WTC11 (cell line): ENCODE measurements at regions not wholly inside any gene's neighbourhood (a gene's known extent, or its start where the extent isn't known, plus 50 kb on each side); places are given as distances from the start of the nearest gene placed in this dataset.

Experiments
- ATAC-seq: fragments of 200-7000 bp; cut with Tn5 transposase; 2 replicates; pipeline ENCODE4 v1.10.0; 2021; ENCODE audit warnings: mild to moderate bottlenecking, moderate library complexity
- CTCF ChIA-PET: fragments of 300-600 bp; sonication (Branson Sonifier 250); formaldehyde crosslinking; loops from one replicate; lab custom pipeline; 2021; ENCODE audit warnings: antibody characterized with exemption; lab: Charles Lee
- POLR2A ChIA-PET: fragments of 350-600 bp; sonication (Branson Sonifier 250); formaldehyde crosslinking; loops from one replicate; lab custom pipeline; 2021; ENCODE audit warnings: antibody characterized with exemption; lab: Charles Lee
- DNase-seq: peaks from one replicate; pipeline ENCODE4 v3.0.0; 2021; ENCODE audit warnings: low spot score
- H3K27ac Mint-ChIP-seq: 2 replicates; pipeline ENCODE4 v1.8.0; 2021; ENCODE audit warnings: mixed read lengths
- H3K27me3 Mint-ChIP-seq: 2 replicates; pipeline ENCODE4 v1.8.0; 2021; ENCODE audit warnings: low read depth, mild to moderate bottlenecking, moderate library complexity, mixed read lengths
- H3K36me3 Mint-ChIP-seq: 2 replicates; pipeline ENCODE4 v1.8.0; 2021; ENCODE audit warnings: mixed read lengths
- H3K4me1 Mint-ChIP-seq: 2 replicates; pipeline ENCODE4 v1.8.0; 2022; ENCODE audit warnings: mixed read lengths
- H3K4me3 Mint-ChIP-seq: 2 replicates; pipeline ENCODE4 v1.8.0; 2021; ENCODE audit warnings: mild to moderate bottlenecking, moderate library complexity, mixed read lengths
- H3K9me3 Mint-ChIP-seq: 2 replicates; pipeline ENCODE4 v1.8.0; 2021; ENCODE audit warnings: mixed read lengths
- CREB1 ChIP-seq: sonication (generic); formaldehyde crosslinking; IDR thresholded peaks from 2 replicates; pipeline ENCODE4 v1.8.0; 2023; ENCODE audit warnings: mild to moderate bottlenecking, missing genetic modification reagents
- ELF4 ChIP-seq: sonication (generic); formaldehyde crosslinking; IDR thresholded peaks from 2 replicates; pipeline ENCODE4 v1.8.1; 2022; ENCODE audit warnings: low read depth, mild to moderate bottlenecking, moderate library complexity, missing genetic modification reagents
- MXD4 ChIP-seq: fragments of 250-450 bp; sonication (Bioruptor Pico); IDR thresholded peaks from 2 replicates; pipeline ENCODE4 v1.8.0; 2021; ENCODE audit warnings: mild to moderate bottlenecking, moderate library complexity, borderline replicate concordance
- NFYB ChIP-seq: sonication (generic); formaldehyde crosslinking; conservative IDR thresholded peaks from 2 replicates; pipeline ENCODE4 v1.8.0; 2022; ENCODE audit warnings: low read depth, missing genetic modification reagents
- SMAD3 ChIP-seq: sonication (generic); formaldehyde crosslinking; IDR thresholded peaks from 2 replicates; pipeline ENCODE4 v1.8.0; 2022; ENCODE audit warnings: missing genetic modification reagents, mild to moderate bottlenecking, borderline replicate concordance
- ZNF121 ChIP-seq: sonication (generic); formaldehyde crosslinking; IDR thresholded peaks from 2 replicates; pipeline ENCODE4 v1.8.0; 2023; ENCODE audit warnings: missing genetic modification reagents
- ZNF317 ChIP-seq: sonication (generic); formaldehyde crosslinking; IDR thresholded peaks from 2 replicates; pipeline ENCODE4 v1.8.1; 2023; ENCODE audit warnings: low read depth, mild to moderate bottlenecking, moderate library complexity, missing genetic modification reagents, borderline replicate concordance
- ZNF416 ChIP-seq: fragments of 250-450 bp; sonication (Bioruptor Pico); IDR thresholded peaks from 2 replicates; pipeline ENCODE4 v1.9.0; 2021; ENCODE audit warnings: mild to moderate bottlenecking, inconsistent platforms
- ZNF423 ChIP-seq: fragments of 250-450 bp; sonication (Bioruptor Pico); IDR thresholded peaks from 2 replicates; pipeline ENCODE4 v2.1.2; 2022; ENCODE audit warnings: mild to moderate bottlenecking, moderate library complexity
- TF ChIP-seq, protein P1 (sequence below): sonication (generic); formaldehyde crosslinking; IDR thresholded peaks from 2 replicates; pipeline ENCODE4 v1.8.0; 2022; ENCODE audit warnings: mild to moderate bottlenecking, missing genetic modification reagents
- TF ChIP-seq, protein P2 (sequence below): sonication (generic); formaldehyde crosslinking; IDR thresholded peaks from 2 replicates; pipeline ENCODE4 v1.8.0; 2023; ENCODE audit warnings: missing genetic modification reagents, mild to moderate bottlenecking, borderline replicate concordance
- TF ChIP-seq, protein P3 (sequence below): sonication (generic); formaldehyde crosslinking; IDR thresholded peaks from 2 replicates; pipeline ENCODE4 v1.8.0; 2023; ENCODE audit warnings: mild to moderate bottlenecking, missing genetic modification reagents
- TF ChIP-seq, protein P4 (sequence below): sonication (generic); formaldehyde crosslinking; conservative IDR thresholded peaks from 2 replicates; pipeline ENCODE4 v1.8.1; 2022; ENCODE audit warnings: mild to moderate bottlenecking, missing genetic modification reagents
- TF ChIP-seq, protein P5 (sequence below): sonication (generic); formaldehyde crosslinking; IDR thresholded peaks from 2 replicates; pipeline ENCODE4 v1.8.1; 2023; ENCODE audit warnings: mild to moderate bottlenecking, missing genetic modification reagents, moderate library complexity
- TF ChIP-seq, protein P6 (sequence below): fragments of 250-450 bp; sonication (Bioruptor Pico); IDR thresholded peaks from 2 replicates; pipeline ENCODE4 v1.9.0; 2021; ENCODE audit warnings: moderate library complexity, mild to moderate bottlenecking, inconsistent platforms, borderline replicate concordance
- TF ChIP-seq, protein P7 (sequence below): sonication (generic); formaldehyde crosslinking; IDR thresholded peaks from 2 replicates; pipeline ENCODE4 v1.8.1; 2022; ENCODE audit warnings: missing genetic modification reagents, borderline replicate concordance
- TF ChIP-seq, protein P8 (sequence below): fragments of 200-600 bp; IDR thresholded peaks from 2 replicates; pipeline ENCODE4 v1.8.0; 2022; ENCODE audit warnings: antibody characterized with exemption

DNA sequence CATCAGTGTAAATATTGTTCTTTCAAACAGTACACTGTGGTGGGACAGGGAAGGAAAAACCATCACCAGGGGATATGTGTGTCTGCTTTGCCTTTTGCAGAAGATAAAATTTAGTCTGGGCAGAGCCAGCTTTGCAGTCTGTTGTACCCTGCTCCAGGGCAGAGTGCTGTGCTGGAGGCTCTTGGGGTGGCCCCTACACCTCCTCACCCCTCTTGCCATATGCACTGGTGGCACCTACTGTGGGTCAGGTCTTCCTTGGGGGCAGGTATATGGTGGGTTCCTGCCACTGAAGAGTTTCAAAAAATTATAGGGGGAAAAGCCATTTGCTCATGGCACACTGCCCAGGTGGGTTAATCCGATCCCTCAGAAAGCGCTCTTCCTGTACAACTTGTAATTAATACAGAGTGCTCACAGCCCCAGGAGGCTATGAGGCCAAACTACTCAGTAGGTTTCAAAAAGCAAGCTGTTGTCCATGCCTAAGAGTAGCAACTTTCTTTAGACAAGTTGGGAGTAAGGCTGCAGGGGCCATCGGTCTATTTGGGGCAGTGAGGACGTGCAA lies 112.7 kb upstream of the BMPER start (continued):
- TF ChIP-seq, protein P1, sequence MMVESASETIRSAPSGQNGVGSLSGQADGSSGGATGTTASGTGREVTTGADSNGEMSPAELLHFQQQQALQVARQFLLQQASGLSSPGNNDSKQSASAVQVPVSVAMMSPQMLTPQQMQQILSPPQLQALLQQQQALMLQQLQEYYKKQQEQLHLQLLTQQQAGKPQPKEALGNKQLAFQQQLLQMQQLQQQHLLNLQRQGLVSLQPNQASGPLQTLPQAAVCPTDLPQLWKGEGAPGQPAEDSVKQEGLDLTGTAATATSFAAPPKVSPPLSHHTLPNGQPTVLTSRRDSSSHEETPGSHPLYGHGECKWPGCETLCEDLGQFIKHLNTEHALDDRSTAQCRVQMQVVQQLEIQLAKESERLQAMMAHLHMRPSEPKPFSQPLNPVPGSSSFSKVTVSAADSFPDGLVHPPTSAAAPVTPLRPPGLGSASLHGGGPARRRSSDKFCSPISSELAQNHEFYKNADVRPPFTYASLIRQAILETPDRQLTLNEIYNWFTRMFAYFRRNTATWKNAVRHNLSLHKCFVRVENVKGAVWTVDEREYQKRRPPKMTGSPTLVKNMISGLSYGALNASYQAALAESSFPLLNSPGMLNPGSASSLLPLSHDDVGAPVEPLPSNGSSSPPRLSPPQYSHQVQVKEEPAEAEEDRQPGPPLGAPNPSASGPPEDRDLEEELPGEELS (CRISPR knock-in tag): no peak
- TF ChIP-seq, protein P2, sequence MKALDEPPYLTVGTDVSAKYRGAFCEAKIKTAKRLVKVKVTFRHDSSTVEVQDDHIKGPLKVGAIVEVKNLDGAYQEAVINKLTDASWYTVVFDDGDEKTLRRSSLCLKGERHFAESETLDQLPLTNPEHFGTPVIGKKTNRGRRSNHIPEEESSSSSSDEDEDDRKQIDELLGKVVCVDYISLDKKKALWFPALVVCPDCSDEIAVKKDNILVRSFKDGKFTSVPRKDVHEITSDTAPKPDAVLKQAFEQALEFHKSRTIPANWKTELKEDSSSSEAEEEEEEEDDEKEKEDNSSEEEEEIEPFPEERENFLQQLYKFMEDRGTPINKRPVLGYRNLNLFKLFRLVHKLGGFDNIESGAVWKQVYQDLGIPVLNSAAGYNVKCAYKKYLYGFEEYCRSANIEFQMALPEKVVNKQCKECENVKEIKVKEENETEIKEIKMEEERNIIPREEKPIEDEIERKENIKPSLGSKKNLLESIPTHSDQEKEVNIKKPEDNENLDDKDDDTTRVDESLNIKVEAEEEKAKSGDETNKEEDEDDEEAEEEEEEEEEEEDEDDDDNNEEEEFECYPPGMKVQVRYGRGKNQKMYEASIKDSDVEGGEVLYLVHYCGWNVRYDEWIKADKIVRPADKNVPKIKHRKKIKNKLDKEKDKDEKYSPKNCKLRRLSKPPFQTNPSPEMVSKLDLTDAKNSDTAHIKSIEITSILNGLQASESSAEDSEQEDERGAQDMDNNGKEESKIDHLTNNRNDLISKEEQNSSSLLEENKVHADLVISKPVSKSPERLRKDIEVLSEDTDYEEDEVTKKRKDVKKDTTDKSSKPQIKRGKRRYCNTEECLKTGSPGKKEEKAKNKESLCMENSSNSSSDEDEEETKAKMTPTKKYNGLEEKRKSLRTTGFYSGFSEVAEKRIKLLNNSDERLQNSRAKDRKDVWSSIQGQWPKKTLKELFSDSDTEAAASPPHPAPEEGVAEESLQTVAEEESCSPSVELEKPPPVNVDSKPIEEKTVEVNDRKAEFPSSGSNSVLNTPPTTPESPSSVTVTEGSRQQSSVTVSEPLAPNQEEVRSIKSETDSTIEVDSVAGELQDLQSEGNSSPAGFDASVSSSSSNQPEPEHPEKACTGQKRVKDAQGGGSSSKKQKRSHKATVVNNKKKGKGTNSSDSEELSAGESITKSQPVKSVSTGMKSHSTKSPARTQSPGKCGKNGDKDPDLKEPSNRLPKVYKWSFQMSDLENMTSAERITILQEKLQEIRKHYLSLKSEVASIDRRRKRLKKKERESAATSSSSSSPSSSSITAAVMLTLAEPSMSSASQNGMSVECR (CRISPR knock-in tag): no peak
- no peak for TF ChIP-seq CREB1 (CRISPR knock-in tag)
- TF ChIP-seq, protein P3, sequence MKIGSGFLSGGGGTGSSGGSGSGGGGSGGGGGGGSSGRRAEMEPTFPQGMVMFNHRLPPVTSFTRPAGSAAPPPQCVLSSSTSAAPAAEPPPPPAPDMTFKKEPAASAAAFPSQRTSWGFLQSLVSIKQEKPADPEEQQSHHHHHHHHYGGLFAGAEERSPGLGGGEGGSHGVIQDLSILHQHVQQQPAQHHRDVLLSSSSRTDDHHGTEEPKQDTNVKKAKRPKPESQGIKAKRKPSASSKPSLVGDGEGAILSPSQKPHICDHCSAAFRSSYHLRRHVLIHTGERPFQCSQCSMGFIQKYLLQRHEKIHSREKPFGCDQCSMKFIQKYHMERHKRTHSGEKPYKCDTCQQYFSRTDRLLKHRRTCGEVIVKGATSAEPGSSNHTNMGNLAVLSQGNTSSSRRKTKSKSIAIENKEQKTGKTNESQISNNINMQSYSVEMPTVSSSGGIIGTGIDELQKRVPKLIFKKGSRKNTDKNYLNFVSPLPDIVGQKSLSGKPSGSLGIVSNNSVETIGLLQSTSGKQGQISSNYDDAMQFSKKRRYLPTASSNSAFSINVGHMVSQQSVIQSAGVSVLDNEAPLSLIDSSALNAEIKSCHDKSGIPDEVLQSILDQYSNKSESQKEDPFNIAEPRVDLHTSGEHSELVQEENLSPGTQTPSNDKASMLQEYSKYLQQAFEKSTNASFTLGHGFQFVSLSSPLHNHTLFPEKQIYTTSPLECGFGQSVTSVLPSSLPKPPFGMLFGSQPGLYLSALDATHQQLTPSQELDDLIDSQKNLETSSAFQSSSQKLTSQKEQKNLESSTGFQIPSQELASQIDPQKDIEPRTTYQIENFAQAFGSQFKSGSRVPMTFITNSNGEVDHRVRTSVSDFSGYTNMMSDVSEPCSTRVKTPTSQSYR (CRISPR knock-in tag): no peak
- TF ChIP-seq NFYB: no peak
- TF ChIP-seq, protein P4, sequence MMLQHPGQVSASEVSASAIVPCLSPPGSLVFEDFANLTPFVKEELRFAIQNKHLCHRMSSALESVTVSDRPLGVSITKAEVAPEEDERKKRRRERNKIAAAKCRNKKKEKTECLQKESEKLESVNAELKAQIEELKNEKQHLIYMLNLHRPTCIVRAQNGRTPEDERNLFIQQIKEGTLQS (CRISPR knock-in tag): no peak
- TF ChIP-seq ZNF121 (CRISPR knock-in tag): no peak
- TF ChIP-seq, protein P5, sequence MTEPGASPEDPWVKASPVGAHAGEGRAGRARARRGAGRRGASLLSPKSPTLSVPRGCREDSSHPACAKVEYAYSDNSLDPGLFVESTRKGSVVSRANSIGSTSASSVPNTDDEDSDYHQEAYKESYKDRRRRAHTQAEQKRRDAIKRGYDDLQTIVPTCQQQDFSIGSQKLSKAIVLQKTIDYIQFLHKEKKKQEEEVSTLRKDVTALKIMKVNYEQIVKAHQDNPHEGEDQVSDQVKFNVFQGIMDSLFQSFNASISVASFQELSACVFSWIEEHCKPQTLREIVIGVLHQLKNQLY: no peak
- no peak for TF ChIP-seq ZNF317

DNA sequence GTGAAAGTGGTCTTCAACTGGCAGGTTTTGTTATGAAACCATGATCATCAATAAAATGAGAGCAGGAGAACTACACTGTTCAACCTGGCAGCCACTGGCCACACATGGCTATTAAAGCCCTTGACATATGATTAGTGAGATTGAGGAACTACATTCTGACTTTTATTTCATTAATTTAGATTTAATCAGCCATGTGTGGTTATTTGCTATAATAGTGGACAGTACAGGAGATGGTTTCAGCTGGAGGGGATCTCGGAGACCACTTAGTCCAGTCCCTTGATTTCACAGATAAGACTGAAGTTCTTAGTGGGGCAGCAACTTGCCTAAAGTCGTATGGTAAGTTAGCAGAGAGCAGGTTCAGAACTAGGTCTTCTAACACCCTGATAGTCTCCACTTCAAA lies 111.7 kb upstream of the BMPER start:
- no peak for ATAC-seq
- no peak overlapping the region for H3K27ac Mint-ChIP-seq
- no peak for TF ChIP-seq ELF4 (CRISPR knock-in tag)
- H3K9me3 Mint-ChIP-seq: peaks cover 14% of the 10 kb centered on the region
- CTCF ChIA-PET: no interaction called here
- no peak overlapping the region for H3K4me3 Mint-ChIP-seq
- H3K27me3 Mint-ChIP-seq: no peaks in the 10 kb centered on the region
- POLR2A ChIA-PET: no interaction called here
- H3K36me3 Mint-ChIP-seq: peaks cover 7% of the 10 kb centered on the region
- peaks cover 33% of the 10 kb centered on the region for H3K4me1 Mint-ChIP-seq
- no peak for DNase-seq

DNA sequence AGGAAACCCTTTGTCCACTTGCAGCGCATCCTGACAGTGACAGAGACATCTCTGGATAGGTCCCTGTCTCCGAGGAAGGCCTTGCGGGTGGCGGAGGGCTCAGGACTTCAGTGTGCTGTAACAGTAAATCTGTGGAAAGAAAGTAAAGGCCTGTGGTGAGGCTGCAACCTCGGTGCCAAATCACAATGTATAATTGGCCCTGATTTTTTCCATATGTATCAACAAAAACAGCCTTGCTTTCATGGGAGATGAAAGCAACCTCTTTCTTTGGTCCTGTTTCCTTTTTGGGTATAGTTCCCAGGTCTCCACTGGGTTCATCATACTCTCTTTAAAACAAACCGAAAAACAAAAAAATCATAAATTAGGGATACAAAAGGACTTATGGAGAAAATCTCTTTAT lies 110.9 kb upstream of the BMPER start:
- peaks cover 33% of the 10 kb centered on the region for H3K4me1 Mint-ChIP-seq
- ChIA-PET POLR2A (no interaction called here), CTCF (no interaction called here)
- ATAC-seq (no peak), DNase-seq (no peak)
- peaks cover 7% of the 10 kb centered on the region for H3K36me3 Mint-ChIP-seq
- H3K27me3 Mint-ChIP-seq: no peaks in the 10 kb centered on the region
- no peak overlapping the region for H3K27ac Mint-ChIP-seq
- H3K9me3 Mint-ChIP-seq: peaks cover 20% of the 10 kb centered on the region
- no peak overlapping the region for H3K4me3 Mint-ChIP-seq
- TF ChIP-seq ZNF416 (CRISPR knock-in tag): no peak
- TF ChIP-seq, protein P6, sequence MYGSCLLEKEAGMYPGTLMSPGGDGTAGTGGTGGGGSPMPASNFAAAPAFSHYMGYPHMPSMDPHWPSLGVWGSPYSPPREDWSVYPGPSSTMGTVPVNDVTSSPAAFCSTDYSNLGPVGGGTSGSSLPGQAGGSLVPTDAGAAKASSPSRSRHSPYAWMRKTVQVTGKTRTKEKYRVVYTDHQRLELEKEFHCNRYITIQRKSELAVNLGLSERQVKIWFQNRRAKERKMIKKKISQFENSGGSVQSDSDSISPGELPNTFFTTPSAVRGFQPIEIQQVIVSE: no peak
- no peak for TF ChIP-seq ZNF317
- TF ChIP-seq SMAD3 (CRISPR knock-in tag): no peak
- no peak for TF ChIP-seq ZNF423 (CRISPR knock-in tag)
- TF ChIP-seq, protein P7, sequence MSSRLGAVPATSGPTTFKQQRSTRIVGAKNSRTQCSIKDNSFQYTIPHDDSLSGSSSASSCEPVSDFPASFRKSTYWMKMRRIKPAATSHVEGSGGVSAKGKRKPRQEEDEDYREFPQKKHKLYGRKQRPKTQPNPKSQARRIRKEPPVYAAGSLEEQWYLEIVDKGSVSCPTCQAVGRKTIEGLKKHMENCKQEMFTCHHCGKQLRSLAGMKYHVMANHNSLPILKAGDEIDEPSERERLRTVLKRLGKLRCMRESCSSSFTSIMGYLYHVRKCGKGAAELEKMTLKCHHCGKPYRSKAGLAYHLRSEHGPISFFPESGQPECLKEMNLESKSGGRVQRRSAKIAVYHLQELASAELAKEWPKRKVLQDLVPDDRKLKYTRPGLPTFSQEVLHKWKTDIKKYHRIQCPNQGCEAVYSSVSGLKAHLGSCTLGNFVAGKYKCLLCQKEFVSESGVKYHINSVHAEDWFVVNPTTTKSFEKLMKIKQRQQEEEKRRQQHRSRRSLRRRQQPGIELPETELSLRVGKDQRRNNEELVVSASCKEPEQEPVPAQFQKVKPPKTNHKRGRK (CRISPR knock-in tag): no peak
- no peak for TF ChIP-seq MXD4 (CRISPR knock-in tag)
- TF ChIP-seq, protein P5: no peak
- TF ChIP-seq, protein P8, sequence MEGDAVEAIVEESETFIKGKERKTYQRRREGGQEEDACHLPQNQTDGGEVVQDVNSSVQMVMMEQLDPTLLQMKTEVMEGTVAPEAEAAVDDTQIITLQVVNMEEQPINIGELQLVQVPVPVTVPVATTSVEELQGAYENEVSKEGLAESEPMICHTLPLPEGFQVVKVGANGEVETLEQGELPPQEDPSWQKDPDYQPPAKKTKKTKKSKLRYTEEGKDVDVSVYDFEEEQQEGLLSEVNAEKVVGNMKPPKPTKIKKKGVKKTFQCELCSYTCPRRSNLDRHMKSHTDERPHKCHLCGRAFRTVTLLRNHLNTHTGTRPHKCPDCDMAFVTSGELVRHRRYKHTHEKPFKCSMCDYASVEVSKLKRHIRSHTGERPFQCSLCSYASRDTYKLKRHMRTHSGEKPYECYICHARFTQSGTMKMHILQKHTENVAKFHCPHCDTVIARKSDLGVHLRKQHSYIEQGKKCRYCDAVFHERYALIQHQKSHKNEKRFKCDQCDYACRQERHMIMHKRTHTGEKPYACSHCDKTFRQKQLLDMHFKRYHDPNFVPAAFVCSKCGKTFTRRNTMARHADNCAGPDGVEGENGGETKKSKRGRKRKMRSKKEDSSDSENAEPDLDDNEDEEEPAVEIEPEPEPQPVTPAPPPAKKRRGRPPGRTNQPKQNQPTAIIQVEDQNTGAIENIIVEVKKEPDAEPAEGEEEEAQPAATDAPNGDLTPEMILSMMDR: no peak
